Osteocyte (in vitro differentiated cells): ENCODE measurements at regions not wholly inside any gene's neighbourhood (a gene's known extent, or its start where the extent isn't known, plus 50 kb on each side); places are given as distances from the start of the nearest gene placed in this dataset.

Experiments
- DNase-seq: peaks from one replicate; pipeline ENCODE4 v3.0.0; 2021; ENCODE audit warnings: mixed read lengths; ENCODE audit not compliant: unreplicated experiment; ENCODE audit errors: extremely low spot score
- H3K27ac Mint-ChIP-seq: one replicate; pipeline ENCODE4 v1.8.0; 2021; ENCODE audit warnings: mild to moderate bottlenecking, mixed read lengths; ENCODE audit not compliant: unreplicated experiment
- H3K27me3 Mint-ChIP-seq: one replicate; pipeline ENCODE4 v1.8.0; 2021; ENCODE audit warnings: mixed read lengths; ENCODE audit not compliant: unreplicated experiment
- H3K36me3 Mint-ChIP-seq: one replicate; pipeline ENCODE4 v1.8.0; 2021; ENCODE audit warnings: mixed read lengths; ENCODE audit not compliant: unreplicated experiment
- H3K4me1 Mint-ChIP-seq: one replicate; pipeline ENCODE4 v1.8.0; 2021; ENCODE audit warnings: mixed read lengths; ENCODE audit not compliant: unreplicated experiment
- H3K4me3 Mint-ChIP-seq: one replicate; pipeline ENCODE4 v1.8.0; 2021; ENCODE audit warnings: mild to moderate bottlenecking, moderate library complexity, mixed read lengths; ENCODE audit not compliant: unreplicated experiment
- H3K9me3 Mint-ChIP-seq: one replicate; pipeline ENCODE4 v1.8.0; 2021; ENCODE audit warnings: mixed read lengths; ENCODE audit not compliant: unreplicated experiment
- TF ChIP-seq, protein P1 (sequence below): fragments of 200-600 bp; sonication (generic); IDR thresholded peaks from 2 replicates; pipeline ENCODE4 v1.5.0; 2021; ENCODE audit warnings: antibody characterized with exemption, mild to moderate bottlenecking, moderate library complexity

DNA sequence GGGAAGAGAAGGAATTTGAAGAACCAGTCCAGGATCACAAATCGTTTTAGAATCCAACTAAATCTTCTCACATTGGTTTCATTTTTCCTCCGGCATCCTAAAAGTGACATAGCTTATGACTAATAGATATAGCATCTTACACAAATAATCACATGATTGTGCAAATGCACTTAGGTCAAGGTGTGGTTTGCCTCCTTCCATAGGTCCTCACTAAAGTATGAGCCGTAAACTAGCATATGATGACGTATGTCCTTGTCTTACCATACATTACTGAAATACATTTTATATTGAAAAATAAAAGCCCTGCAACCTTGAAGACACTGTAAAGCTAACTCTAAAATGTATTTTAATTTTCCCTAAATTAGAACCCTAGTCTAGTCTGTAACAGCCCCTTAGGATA is 362.7 kb upstream of the ADAMTS16 start:
- Mint-ChIP-seq H3K4me1 (peaks cover 41% of the 10 kb centered on the region), H3K27me3 (no peaks in the 10 kb centered on the region), H3K9me3 (no peaks in the 10 kb centered on the region), H3K4me3 (no peak overlapping the region), H3K36me3 (no peaks in the 10 kb centered on the region), H3K27ac (peak overlapping the region; percentile 54)
- DNase-seq: no peak
- TF ChIP-seq, protein P1, sequence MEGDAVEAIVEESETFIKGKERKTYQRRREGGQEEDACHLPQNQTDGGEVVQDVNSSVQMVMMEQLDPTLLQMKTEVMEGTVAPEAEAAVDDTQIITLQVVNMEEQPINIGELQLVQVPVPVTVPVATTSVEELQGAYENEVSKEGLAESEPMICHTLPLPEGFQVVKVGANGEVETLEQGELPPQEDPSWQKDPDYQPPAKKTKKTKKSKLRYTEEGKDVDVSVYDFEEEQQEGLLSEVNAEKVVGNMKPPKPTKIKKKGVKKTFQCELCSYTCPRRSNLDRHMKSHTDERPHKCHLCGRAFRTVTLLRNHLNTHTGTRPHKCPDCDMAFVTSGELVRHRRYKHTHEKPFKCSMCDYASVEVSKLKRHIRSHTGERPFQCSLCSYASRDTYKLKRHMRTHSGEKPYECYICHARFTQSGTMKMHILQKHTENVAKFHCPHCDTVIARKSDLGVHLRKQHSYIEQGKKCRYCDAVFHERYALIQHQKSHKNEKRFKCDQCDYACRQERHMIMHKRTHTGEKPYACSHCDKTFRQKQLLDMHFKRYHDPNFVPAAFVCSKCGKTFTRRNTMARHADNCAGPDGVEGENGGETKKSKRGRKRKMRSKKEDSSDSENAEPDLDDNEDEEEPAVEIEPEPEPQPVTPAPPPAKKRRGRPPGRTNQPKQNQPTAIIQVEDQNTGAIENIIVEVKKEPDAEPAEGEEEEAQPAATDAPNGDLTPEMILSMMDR: no peak

DNA sequence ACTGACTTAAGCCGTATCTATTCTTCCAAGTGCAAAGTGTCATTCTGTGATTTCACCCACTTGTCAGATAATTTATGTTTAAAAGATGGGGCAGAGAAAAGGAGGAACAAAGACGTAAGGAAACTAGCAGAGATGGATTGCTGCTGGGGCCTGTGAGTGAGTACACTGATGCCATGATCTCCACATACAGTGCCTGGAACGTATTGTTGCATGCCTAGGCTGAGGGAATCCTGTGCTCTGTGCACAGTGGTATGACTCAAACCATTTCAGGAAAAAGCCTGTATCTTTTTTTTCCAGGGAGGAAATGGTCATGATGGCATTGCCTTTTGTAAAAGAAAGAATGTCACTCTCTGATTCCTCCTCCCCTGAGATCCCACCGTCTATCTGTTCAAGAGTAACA is 359.5 kb upstream of the ADAMTS16 start:
- Mint-ChIP-seq H3K9me3 (peaks cover 13% of the 10 kb centered on the region), H3K4me3 (no peak overlapping the region), H3K27ac (peak overlapping the region; percentile 23), H3K36me3 (no peaks in the 10 kb centered on the region), H3K4me1 (peaks cover 21% of the 10 kb centered on the region), H3K27me3 (no peaks in the 10 kb centered on the region)
- DNase-seq: no peak
- TF ChIP-seq, protein P1: no peak

DNA sequence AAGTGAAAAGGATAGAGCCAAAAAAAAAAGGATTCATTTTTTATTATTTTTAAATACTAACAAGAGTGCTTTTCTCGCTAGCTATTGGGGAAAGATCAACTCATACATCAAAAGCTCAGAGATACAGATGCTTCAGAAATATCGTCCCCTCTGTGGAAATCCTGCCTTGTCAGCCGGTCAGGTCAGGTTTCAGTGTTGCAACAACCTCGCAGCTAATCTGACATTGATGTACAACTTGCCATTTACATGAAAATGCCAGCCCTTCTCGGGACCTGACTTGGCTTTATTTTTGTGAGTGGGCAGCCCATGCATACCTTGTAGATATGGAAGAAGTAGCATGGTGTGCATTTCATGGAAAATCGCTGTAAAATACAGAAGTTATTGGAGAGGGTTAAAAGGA is 358.8 kb upstream of the ADAMTS16 start:
- Mint-ChIP-seq H3K27ac (no peak overlapping the region), H3K27me3 (no peaks in the 10 kb centered on the region), H3K9me3 (peaks cover 16% of the 10 kb centered on the region), H3K36me3 (no peaks in the 10 kb centered on the region), H3K4me3 (no peak overlapping the region), H3K4me1 (peaks cover 19% of the 10 kb centered on the region)
- no peak for DNase-seq
- TF ChIP-seq, protein P1: no peak

DNA sequence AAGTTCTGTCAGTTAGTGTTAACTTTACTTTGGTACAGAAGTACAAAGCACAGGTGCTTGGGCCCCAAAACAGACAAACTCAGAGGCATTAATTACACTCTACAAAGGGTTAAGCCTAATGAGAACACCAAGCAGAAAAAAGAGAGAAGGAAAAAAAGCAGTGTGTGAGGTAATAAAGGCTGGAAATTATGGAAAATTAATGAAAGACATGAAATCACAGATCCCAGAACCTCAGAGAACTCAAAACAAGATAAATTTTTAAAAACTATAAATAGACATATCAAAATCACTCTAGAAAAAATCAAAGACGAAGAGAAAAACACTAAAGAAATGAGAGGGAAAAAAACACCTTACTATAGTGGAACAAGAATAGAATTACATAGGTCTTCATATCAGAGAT is 354.2 kb upstream of the ADAMTS16 start:
- Mint-ChIP-seq H3K27ac (no peak overlapping the region), H3K9me3 (peaks cover 16% of the 10 kb centered on the region), H3K4me1 (peaks cover 1% of the 10 kb centered on the region), H3K36me3 (no peaks in the 10 kb centered on the region), H3K4me3 (no peak overlapping the region), H3K27me3 (peaks cover 9% of the 10 kb centered on the region)
- DNase-seq: no peak
- TF ChIP-seq, protein P1: no peak

DNA sequence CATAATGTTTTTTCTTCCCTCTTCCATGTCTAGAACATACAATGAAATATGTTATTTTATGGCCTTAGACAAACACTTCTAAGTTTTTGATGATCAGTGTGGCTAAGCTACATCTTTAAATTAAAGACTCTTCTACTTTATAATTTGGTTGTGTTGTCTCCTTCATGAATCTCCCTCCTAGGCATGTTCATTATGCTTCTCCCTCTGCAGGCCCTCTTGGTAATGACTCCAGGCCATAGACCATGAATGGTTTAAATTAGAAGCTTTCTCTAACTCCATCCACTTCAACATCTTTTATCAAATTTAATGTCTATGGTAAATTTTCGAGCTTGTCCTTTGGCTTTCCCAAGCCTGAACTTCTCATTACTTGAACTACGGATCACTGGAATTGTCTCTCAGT is 342.7 kb upstream of the ADAMTS16 start:
- H3K27ac Mint-ChIP-seq: no peak overlapping the region
- no peaks in the 10 kb centered on the region for H3K36me3 Mint-ChIP-seq
- TF ChIP-seq, protein P1: no peak
- H3K4me3 Mint-ChIP-seq: no peak overlapping the region
- H3K27me3 Mint-ChIP-seq: no peaks in the 10 kb centered on the region
- H3K9me3 Mint-ChIP-seq: no peaks in the 10 kb centered on the region
- peaks cover 11% of the 10 kb centered on the region for H3K4me1 Mint-ChIP-seq
- no peak for DNase-seq
